Endothelial cell of umbilical vein (primary cell): ENCODE measurements at regions not wholly inside any gene's neighbourhood (a gene's known extent, or its start where the extent isn't known, plus 50 kb on each side); places are given as distances from the start of the nearest gene placed in this dataset.

Source experiments
- BruUV-seq: library from RNA; stranded (reverse); fragments of 400-500 nt; replicated peaks from 2 replicates; lab custom pipeline; 2021; lab: Mats Ljungman, UMichigan
- CTCF ChIA-PET: fragments of 300-600, 350-600 bp; sonication (Branson Sonifier 250); formaldehyde crosslinking; loops from one replicate; lab custom pipeline; 2021; ENCODE audit warnings: antibody characterized with exemption, inconsistent platforms; lab: Charles Lee
- POLR2A ChIA-PET: fragments of 300-600, 350-600 bp; sonication (Branson Sonifier 250); formaldehyde crosslinking; loops from one replicate; lab custom pipeline; 2021; ENCODE audit warnings: antibody characterized with exemption, inconsistent platforms; lab: Charles Lee
- DNase-seq: peaks from one replicate; pipeline ENCODE4 v3.0.0-alpha.2; 2011; ENCODE audit warnings: low read depth, low spot score
- FAIRE-seq: peaks from 2 replicates; lab custom pipeline; 2011; peaks lifted over from hg19 to GRCh38; lab: Jason Lieb, UNC
- H2AFZ ChIP-seq: 2 replicates; pipeline ENCODE4 v1.6.0; 2012; ENCODE audit warnings: low read depth, low read length, control low read depth, inconsistent platforms
- H3K27ac ChIP-seq: 2 replicates; pipeline ENCODE4 v1.5.1; 2011; ENCODE audit warnings: low read depth, mild to moderate bottlenecking, control low read depth, low read length, moderate library complexity; ENCODE audit not compliant: insufficient read depth
- H3K27me3 ChIP-seq, 2 experiments: 2 replicates each; pipeline versions ENCODE4 v1.6.0 to v1.6.1; 2011; ENCODE audit warnings: low read length in 2 of 2, mixed read lengths in 1 of 2; ENCODE audit not compliant: control insufficient read depth in 2 of 2, insufficient read depth in 2 of 2
- H3K36me3 ChIP-seq, 2 experiments: 2 replicates in 1 of 2; 3 replicates in 1 of 2; pipeline ENCODE4 v1.5.1; 2011; ENCODE audit warnings: low read length in 2 of 2, mild to moderate bottlenecking in 1 of 2, moderate library complexity in 1 of 2; ENCODE audit not compliant: control insufficient read depth in 2 of 2, insufficient read depth in 2 of 2; ENCODE audit errors: extremely low read depth in 1 of 2
- H3K4me1 ChIP-seq: 3 replicates; pipeline ENCODE4 v1.5.1; 2011; ENCODE audit warnings: mild to moderate bottlenecking, low read length; ENCODE audit not compliant: control insufficient read depth, insufficient read depth; ENCODE audit errors: extremely low read depth
- H3K4me2 ChIP-seq: 2 replicates; pipeline ENCODE4 v1.6.1; 2011; ENCODE audit warnings: low read length, control low read depth, mixed read lengths; ENCODE audit not compliant: insufficient read depth
- H3K4me3 ChIP-seq, 3 experiments: fragments of 200-600 bp in 1 of 3; sonication (generic), shearing (Covaris generic) in 1 of 3; replicated peaks in 1 of 3; 2 replicates each; pipeline ENCODE4 v1.5.1; 2011 to 2016; ENCODE audit warnings: control low read depth in 3 of 3, low read length in 3 of 3, mild to moderate bottlenecking in 2 of 3, inconsistent platforms in 1 of 3, low read depth in 1 of 3, moderate library complexity in 1 of 3; ENCODE audit not compliant: insufficient read depth in 1 of 3
- H3K79me2 ChIP-seq: 2 replicates; pipeline ENCODE4 v1.6.0; 2012; ENCODE audit warnings: low read length, inconsistent platforms; ENCODE audit not compliant: control insufficient read depth, insufficient read depth
- H3K9ac ChIP-seq: replicated peaks from 2 replicates; pipeline ENCODE3; 2011; ENCODE audit warnings: low read length, control low read depth; ENCODE audit not compliant: insufficient read depth; ENCODE audit errors: extremely low read depth
- H3K9me1 ChIP-seq: replicated peaks from 3 replicates; pipeline ENCODE4 v1.6.0; 2011; ENCODE audit warnings: mild to moderate bottlenecking, low read length; ENCODE audit not compliant: control insufficient read depth, insufficient read depth; ENCODE audit errors: extremely low read depth
- H3K9me3 ChIP-seq: replicated peaks from 2 replicates; pipeline ENCODE4 v1.5.1; 2012; ENCODE audit warnings: low read length, inconsistent platforms; ENCODE audit not compliant: control insufficient read depth, insufficient read depth
- H4K20me1 ChIP-seq: replicated peaks from 2 replicates; pipeline ENCODE3; 2011; ENCODE audit warnings: mild to moderate bottlenecking, low read length; ENCODE audit not compliant: control insufficient read depth, insufficient read depth; ENCODE audit errors: extremely low read depth
- CTCF ChIP-seq, 2 donors: IDR thresholded peaks; 1 replicate in 1 of 2; 2 replicates in 1 of 2; pipeline ENCODE4 v1.5.1; 2011; ENCODE audit warnings: low read length in 2 of 2, mild to moderate bottlenecking in 2 of 2, moderate library complexity in 2 of 2, control low read depth in 1 of 2, inconsistent platforms in 1 of 2, low read depth in 1 of 2; ENCODE audit not compliant: insufficient read depth in 1 of 2; ENCODE audit errors: extremely low read depth in 1 of 2
- EZH2 ChIP-seq: IDR thresholded peaks from 2 replicates; pipeline ENCODE4 v1.6.1; 2012; ENCODE audit warnings: borderline replicate concordance, low read depth, mild to moderate bottlenecking, moderate library complexity, low read length, inconsistent platforms; ENCODE audit not compliant: severe bottlenecking
- FOS ChIP-seq: IDR thresholded peaks from 2 replicates; pipeline ENCODE4 v1.6.1; 2011; ENCODE audit warnings: mild to moderate bottlenecking, low read length, moderate library complexity, borderline replicate concordance; ENCODE audit not compliant: insufficient read depth
- GATA2 ChIP-seq: IDR thresholded peaks from 2 replicates; pipeline ENCODE4 v1.7.0; 2011; ENCODE audit warnings: low read depth, mild to moderate bottlenecking, moderate library complexity, mixed read lengths, low read length; ENCODE audit not compliant: insufficient read length, insufficient read depth
- JUN ChIP-seq: IDR thresholded peaks from 2 replicates; pipeline ENCODE4 v1.6.1; 2011; ENCODE audit warnings: borderline replicate concordance, low read depth; ENCODE audit not compliant: insufficient read length, insufficient read depth
- MAX ChIP-seq: IDR thresholded peaks from 2 replicates; pipeline ENCODE4 v1.6.1; 2011; ENCODE audit not compliant: insufficient read depth, insufficient read length
- MYC ChIP-seq: IDR thresholded peaks from one replicate; pipeline ENCODE4 v1.6.1; 2011; ENCODE audit warnings: mild to moderate bottlenecking, low read depth, low read length
- POLR2A ChIP-seq: IDR thresholded peaks from 2 replicates; pipeline ENCODE4 v1.6.1; 2012; ENCODE audit warnings: low read depth, mild to moderate bottlenecking, control low read depth, low read length
- POLR2AphosphoS5 ChIP-seq: IDR thresholded peaks from 2 replicates; pipeline ENCODE4 v1.6.1; 2012; ENCODE audit warnings: low read depth, mild to moderate bottlenecking, control low read depth, low read length, moderate library complexity; ENCODE audit not compliant: insufficient read depth
- dilution Hi-C: fragments of 300-500 bp; cut with MboI; formaldehyde crosslinking; loops from one replicate; pipeline ENCODE4 v1.15.0; 2019; ENCODE audit warnings: low sequenced_read_pairs; ENCODE audit not compliant: extremely low pct_ligation_motif_present
- intact Hi-C: fragments of 100-400 bp; cut with micrococcal nuclease; formaldehyde crosslinking; loops from one replicate; pipeline ENCODE4 v1.10.0; 2022

GRCh38 chr10:107434201-107434600, 269.7 kb upstream of the SORCS1 start:
- Histone ChIP-seq H3K79me2 (no peaks in the 10 kb centered on the region), H3K4me1 (no peaks in the 10 kb centered on the region), H3K4me2 (no peak overlapping the region), H3K4me3 (no peak overlapping the region), H2AFZ (no peak overlapping the region), H3K36me3 (no peaks in the 10 kb centered on the region), H3K27me3 (no peaks in the 10 kb centered on the region), H3K9ac (no peak overlapping the region), H4K20me1 (no peaks in the 10 kb centered on the region), H3K27ac (no peak overlapping the region), H3K9me3 (peaks cover 4% of the 10 kb centered on the region), H3K9me1 (no peaks in the 10 kb centered on the region)
- DNase-seq (no peak), FAIRE-seq (no peak)
- BruUV-seq: no TSS peak
- ChIA-PET POLR2A (no interaction called here), CTCF (no interaction called here)
- dilution Hi-C loops: no loop called here
- intact Hi-C loops: no loop called here
- TF ChIP-seq JUN (no peak), GATA2 (no peak), MAX (no peak), POLR2AphosphoS5 (no peak)

- POLR2A ChIA-PET: no interaction called here
- no peaks in the 10 kb centered on the region for H3K4me1 ChIP-seq
- no peaks in the 10 kb centered on the region for H3K79me2 ChIP-seq
- no TSS peak for BruUV-seq
- peaks cover 4% of the 10 kb centered on the region for H3K9me3 ChIP-seq
- no peaks in the 10 kb centered on the region for H3K27me3 ChIP-seq
- FAIRE-seq (no peak), DNase-seq (no peak)
- no peak overlapping the region for H3K27ac ChIP-seq
- H3K4me3 ChIP-seq: no peak overlapping the region
- H3K9ac ChIP-seq: no peak overlapping the region
- intact Hi-C loops: no loop called here
- dilution Hi-C loops: no loop called here
- no peaks in the 10 kb centered on the region for H3K9me1 ChIP-seq
- H3K4me2 ChIP-seq: no peak overlapping the region
- TF ChIP-seq CTCF (IDR thresholded peaks at IDR 0.05; ENCODE audit: extremely low read depth in 1 of 2, insufficient read depth in 1 of 2, low read depth in 1 of 2, low read length in 2 of 2): no peak
- TF ChIP-seq EZH2: no peak
- no peak for TF ChIP-seq FOS
- no peak for TF ChIP-seq GATA2
- no peak for TF ChIP-seq MYC
- TF ChIP-seq POLR2AphosphoS5: no peak
- no peak for TF ChIP-seq MAX
- TF ChIP-seq POLR2A: no peak
- no peak for TF ChIP-seq JUN
- CTCF ChIA-PET: no interaction called here
- H3K36me3 ChIP-seq: no peaks in the 10 kb centered on the region
- no peaks in the 10 kb centered on the region for H4K20me1 ChIP-seq
- no peak overlapping the region for H2AFZ ChIP-seq
Observed at GRCh38 chr10:107433605-107434004, 269.1 kb upstream of the SORCS1 start.
